Thoracic aorta (tissue), 2 donors: ENCODE measurements at regions not wholly inside any gene's neighbourhood (a gene's known extent, or its start where the extent isn't known, plus 50 kb on each side); places are given as distances from the start of the nearest gene placed in this dataset.

Experiments
- ATAC-seq: fragments of 150-250 bp; one replicate; pipeline ENCODE4 v1.8.0; 2017; ENCODE audit warnings: low read depth; ENCODE audit not compliant: insufficient number of reproducible peaks, low FRiP score
- DNase-seq: peaks from one replicate; pipeline ENCODE4 v3.0.0-alpha.2; 2020; ENCODE audit warnings: low spot score
- H3K27ac ChIP-seq, 2 donors: fragments of 200-600 bp; sonication (generic); 1 replicate in 1 of 2; 2 replicates in 1 of 2; pipeline ENCODE4 v1.5.1; 2016; ENCODE audit warnings: mild to moderate bottlenecking in 2 of 2, moderate library complexity in 2 of 2
- H3K27me3 ChIP-seq: fragments of 200-600 bp; sonication (generic); replicated peaks from 2 replicates; pipeline ENCODE4 v1.6.0; 2016; ENCODE audit warnings: mild to moderate bottlenecking; ENCODE audit not compliant: insufficient read depth
- H3K36me3 ChIP-seq: fragments of 200-600 bp; sonication (generic); one replicate; pipeline ENCODE4 v1.5.1; 2016
- H3K4me1 ChIP-seq, 2 donors: fragments of 200-600 bp; sonication (generic); 1 replicate in 1 of 2; 2 replicates in 1 of 2; pipeline versions ENCODE4 v1.5.1 to v1.6.0; 2016; ENCODE audit warnings: low read depth in 2 of 2, mild to moderate bottlenecking in 1 of 2; ENCODE audit not compliant: control insufficient read depth in 1 of 2
- H3K4me3 ChIP-seq: fragments of 200-600 bp; sonication (generic); 2 replicates; pipeline ENCODE4 v1.5.1; 2016; ENCODE audit warnings: mild to moderate bottlenecking
- H3K9me3 ChIP-seq: fragments of 200-600 bp; sonication (generic); 2 replicates; pipeline ENCODE4 v1.5.1; 2016
- TF ChIP-seq, protein P1 (sequence below): fragments of 200-600 bp; sonication (generic); IDR thresholded peaks from one replicate; pipeline ENCODE4 v1.5.1; 2019; ENCODE audit warnings: antibody characterized with exemption

DNA sequence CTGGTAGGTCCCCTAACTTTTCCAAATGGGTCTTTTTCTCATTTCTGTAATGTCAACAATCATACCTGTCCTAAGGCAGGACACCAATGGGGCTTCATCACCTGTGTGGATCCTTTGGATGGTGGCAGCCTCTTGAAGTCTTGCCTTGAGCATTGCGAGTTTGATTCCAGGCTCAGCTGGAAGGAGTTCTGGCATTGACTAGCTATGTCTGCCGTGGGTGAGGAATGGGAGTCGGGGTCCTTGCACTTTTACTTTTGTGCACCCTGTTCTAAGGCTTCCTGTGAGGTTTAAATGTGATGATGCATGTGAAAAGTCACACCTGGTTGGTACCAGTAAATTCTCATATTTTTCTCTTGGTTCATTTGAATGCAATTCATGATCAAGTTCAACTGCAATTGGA is 55.9 kb upstream of the CTBP2 start:
- ATAC-seq = no peak
- H3K36me3 ChIP-seq = no peaks in the 10 kb centered on the region

DNA sequence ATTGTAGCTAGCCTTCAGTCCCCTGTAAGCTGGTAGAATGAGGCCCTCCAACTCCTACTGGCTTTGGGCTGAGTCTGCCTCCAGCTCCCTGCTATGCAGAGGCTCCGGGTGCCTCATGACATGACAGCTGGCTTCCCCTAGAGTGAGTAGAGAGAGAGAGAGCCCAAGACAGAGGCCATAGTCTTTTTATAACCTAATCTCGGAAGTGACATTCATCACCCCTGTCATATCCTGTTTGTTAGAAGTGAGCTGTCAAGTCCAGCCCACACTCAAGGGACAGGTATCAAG is 53.9 kb upstream of the CTBP2 start:
- TF ChIP-seq, protein P1, sequence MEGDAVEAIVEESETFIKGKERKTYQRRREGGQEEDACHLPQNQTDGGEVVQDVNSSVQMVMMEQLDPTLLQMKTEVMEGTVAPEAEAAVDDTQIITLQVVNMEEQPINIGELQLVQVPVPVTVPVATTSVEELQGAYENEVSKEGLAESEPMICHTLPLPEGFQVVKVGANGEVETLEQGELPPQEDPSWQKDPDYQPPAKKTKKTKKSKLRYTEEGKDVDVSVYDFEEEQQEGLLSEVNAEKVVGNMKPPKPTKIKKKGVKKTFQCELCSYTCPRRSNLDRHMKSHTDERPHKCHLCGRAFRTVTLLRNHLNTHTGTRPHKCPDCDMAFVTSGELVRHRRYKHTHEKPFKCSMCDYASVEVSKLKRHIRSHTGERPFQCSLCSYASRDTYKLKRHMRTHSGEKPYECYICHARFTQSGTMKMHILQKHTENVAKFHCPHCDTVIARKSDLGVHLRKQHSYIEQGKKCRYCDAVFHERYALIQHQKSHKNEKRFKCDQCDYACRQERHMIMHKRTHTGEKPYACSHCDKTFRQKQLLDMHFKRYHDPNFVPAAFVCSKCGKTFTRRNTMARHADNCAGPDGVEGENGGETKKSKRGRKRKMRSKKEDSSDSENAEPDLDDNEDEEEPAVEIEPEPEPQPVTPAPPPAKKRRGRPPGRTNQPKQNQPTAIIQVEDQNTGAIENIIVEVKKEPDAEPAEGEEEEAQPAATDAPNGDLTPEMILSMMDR = no peak
- Histone ChIP-seq H3K4me3 (no peak overlapping the region), H3K4me1 (no peaks in the 10 kb centered on the region), H3K27ac (no peak overlapping the region), H3K9me3 (no peaks in the 10 kb centered on the region), H3K36me3 (no peaks in the 10 kb centered on the region), H3K27me3 (no peaks in the 10 kb centered on the region)
- ATAC-seq (no peak), DNase-seq (no peak)

More for the DNA sequence above, 55.9 kb upstream of the CTBP2 start:
- no peaks in the 10 kb centered on the region for H3K27me3 ChIP-seq
- no peak for DNase-seq
- no peak overlapping the region for H3K4me3 ChIP-seq
- TF ChIP-seq, protein P1 = no peak
- H3K27ac ChIP-seq = no peak overlapping the region
- no peaks in the 10 kb centered on the region for H3K4me1 ChIP-seq
- H3K9me3 ChIP-seq = no peaks in the 10 kb centered on the region

DNA sequence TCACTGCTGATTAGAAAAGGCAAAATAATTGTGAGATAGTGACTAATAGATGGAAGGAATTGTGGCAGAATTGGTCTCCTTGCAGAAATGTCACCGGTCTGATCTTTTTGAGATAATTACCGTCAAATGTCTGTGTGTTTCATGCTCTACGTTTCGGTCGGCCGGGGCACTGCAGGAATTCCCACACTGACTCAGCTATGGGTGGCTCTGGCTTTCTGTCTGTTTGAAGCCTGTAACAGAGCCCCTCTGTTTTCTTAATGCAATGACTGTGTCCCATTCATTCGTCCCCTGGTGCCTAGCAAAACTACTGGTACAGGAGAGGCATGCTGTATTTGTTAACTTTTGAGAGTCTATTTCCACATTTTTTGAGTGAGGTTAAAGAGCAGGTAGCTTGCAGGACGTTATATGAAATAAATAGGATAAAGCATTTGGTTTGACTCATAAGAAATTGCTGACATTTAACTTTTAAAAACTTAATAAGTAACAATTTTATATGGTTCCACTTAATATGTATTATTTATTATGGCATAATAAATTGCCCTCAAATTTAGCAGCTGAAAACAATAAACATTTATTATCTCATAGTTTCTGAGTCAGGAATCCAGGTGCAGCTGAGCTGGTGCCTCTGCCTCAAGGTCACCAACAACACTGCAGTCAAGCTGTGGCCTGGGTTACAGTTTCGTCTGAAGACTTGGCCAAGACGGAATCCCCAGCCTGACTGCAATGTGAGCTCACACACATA is 53.3 kb upstream of the CTBP2 start:
- DNase-seq (no peak), ATAC-seq (no peak)
- no peaks in the 10 kb centered on the region for H3K4me1 ChIP-seq
- H3K9me3 ChIP-seq = no peaks in the 10 kb centered on the region
- H3K36me3 ChIP-seq = no peaks in the 10 kb centered on the region
- no peak overlapping the region for H3K4me3 ChIP-seq
- no peaks in the 10 kb centered on the region for H3K27me3 ChIP-seq
- TF ChIP-seq, protein P1 = no peak
- no peak overlapping the region for H3K27ac ChIP-seq

DNA sequence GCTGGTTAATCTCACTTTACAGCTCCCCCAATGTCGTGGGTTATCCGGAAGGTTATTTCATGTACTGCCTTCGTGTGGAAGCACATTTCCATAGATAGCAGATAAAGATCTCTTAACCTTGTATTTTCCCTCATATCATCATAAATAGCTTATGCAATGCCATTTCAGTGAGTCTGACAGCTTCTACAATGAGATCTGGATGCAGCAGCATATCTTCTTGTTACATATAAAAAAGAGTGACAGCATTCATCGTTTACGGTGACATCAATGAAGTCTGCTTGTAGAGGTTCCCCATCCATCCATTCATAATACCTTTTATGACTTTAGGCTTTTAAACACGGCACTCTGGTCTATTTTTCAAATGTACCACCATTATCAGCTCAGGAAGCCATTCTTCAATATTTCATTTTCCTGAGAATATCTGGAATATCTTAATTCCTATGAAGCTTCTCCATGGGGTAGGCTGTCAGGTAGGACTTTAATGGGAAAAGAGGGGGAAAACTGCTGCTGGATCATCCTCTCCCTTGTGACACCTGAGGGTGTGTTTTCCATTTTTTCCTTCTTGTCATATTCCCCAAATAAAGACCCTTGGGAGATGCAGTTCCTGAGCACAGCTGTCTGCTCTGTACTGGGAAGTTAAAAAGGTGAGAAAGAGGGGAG is 51.9 kb upstream of the CTBP2 start:
- Histone ChIP-seq H3K4me1 (no peaks in the 10 kb centered on the region), H3K4me3 (no peak overlapping the region), H3K36me3 (no peaks in the 10 kb centered on the region), H3K9me3 (no peaks in the 10 kb centered on the region), H3K27me3 (no peaks in the 10 kb centered on the region), H3K27ac (no peak overlapping the region)
- ATAC-seq = no peak
- DNase-seq = no peak
- TF ChIP-seq, protein P1 = no peak
